A673 (cell line): ENCODE measurements at regions not wholly inside any gene's neighbourhood (a gene's known extent, or its start where the extent isn't known, plus 50 kb on each side); places are given as distances from the start of the nearest gene placed in this dataset.

Experiments
- CTCF ChIP-seq: fragments of 300-800, 200-600 bp; sonication (generic); conservative IDR thresholded peaks from 2 replicates; pipeline ENCODE4 v1.5.1; 2017; ENCODE audit warnings: low read depth, mild to moderate bottlenecking, antibody characterized with exemption, low read length, moderate library complexity, mixed read lengths
- EZH2 ChIP-seq: fragments of 200-600 bp; sonication (generic); IDR thresholded peaks from 2 replicates; pipeline ENCODE4 v1.6.1; 2017; ENCODE audit warnings: borderline replicate concordance, low read depth, mild to moderate bottlenecking, mixed read lengths, antibody characterized with exemption, low read length; ENCODE audit not compliant: poor library complexity, severe bottlenecking

DNA sequence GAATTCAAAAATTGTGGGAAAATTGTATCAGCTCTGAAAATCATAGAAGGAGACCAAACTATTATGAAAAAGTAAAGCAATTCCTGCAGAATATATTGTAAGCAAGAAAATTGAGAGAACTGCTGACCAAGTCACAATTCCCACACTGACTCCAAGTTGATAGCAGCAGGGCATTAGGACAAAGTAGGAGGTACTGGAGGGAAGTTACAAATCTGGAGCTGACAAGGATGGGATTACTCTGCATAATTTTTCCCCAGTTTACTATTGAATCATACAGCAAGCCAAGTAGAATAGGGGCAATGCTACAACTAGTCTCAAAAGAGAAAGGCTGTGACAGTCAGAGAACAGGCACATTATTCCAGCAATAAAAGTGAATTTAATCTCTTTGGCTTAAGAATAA lies 161.3 kb upstream of the USP25 start:
- TF ChIP-seq CTCF = no peak
- no peak for TF ChIP-seq EZH2
